GM20000 (cell line): ENCODE measurements at regions not wholly inside any gene's neighbourhood (a gene's known extent, or its start where the extent isn't known, plus 50 kb on each side); places are given as distances from the start of the nearest gene placed in this dataset.

Experiments used
- DNase-seq: peaks from one replicate; pipeline ENCODE4 v3.0.0; 2012; ENCODE audit warnings: low spot score
- TF ChIP-seq, protein P1 (sequence below): IDR thresholded peaks from 2 replicates; pipeline ENCODE4 v1.5.1; 2012; ENCODE audit warnings: mild to moderate bottlenecking, control low read depth; ENCODE audit errors: extremely low read depth, missing control alignments

DNA sequence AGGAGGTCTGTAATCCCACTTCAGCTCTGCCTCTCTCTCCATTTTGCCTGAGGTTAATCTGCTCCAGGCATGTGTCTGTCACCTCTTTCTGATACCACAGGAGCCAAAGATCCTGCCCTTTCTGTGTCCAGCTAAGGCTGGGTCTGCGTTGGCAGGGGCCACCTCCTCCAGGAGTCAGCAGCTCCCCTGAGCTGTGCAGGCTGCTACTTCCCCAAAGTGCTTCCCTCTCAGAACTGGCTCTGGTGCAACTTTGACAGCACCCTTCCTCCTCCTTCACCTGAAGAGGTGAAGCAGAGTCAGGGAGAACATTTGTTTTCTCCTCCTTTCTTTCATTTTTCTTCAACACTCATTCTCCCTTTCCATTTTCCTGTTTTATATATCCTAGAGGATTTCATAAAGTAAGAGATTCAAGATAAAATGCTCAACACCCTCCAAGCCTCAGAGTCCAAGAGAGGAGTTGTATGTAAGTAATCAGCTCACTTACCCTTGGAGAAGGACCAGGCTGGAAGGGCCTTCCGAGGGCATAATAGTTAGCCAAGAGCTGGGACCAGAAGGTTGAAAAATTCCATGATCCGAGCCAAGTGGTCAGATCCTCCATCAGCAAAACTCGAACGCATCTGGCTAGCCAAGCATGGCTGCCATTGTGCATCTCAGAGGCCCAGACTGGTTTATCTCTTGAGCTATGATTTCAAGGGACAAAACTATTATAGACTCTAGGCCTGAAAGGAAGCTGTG, 257.3 kb downstream of the PTEN start:
- TF ChIP-seq, protein P1, sequence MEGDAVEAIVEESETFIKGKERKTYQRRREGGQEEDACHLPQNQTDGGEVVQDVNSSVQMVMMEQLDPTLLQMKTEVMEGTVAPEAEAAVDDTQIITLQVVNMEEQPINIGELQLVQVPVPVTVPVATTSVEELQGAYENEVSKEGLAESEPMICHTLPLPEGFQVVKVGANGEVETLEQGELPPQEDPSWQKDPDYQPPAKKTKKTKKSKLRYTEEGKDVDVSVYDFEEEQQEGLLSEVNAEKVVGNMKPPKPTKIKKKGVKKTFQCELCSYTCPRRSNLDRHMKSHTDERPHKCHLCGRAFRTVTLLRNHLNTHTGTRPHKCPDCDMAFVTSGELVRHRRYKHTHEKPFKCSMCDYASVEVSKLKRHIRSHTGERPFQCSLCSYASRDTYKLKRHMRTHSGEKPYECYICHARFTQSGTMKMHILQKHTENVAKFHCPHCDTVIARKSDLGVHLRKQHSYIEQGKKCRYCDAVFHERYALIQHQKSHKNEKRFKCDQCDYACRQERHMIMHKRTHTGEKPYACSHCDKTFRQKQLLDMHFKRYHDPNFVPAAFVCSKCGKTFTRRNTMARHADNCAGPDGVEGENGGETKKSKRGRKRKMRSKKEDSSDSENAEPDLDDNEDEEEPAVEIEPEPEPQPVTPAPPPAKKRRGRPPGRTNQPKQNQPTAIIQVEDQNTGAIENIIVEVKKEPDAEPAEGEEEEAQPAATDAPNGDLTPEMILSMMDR, result no peak
- no peak for DNase-seq

DNA sequence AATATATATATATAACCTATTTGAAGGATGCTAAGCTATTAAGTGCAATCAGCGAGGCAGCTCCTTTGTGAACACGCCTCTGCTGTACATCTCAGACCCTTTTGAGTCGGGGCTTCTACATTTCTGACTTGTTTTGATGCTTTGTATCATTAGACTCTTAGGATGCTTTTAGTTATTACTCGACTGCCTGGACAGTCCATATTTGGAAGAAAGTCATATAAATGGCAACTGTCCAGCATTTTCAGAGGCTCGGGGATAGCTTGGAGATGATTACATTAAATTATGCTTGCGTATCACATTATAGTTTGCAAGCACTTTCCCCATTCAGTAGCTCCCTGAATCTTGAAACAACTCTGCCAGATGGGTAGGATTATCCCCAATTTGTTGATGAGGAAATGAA, 257.9 kb downstream of the PTEN start:
- TF ChIP-seq, protein P1, result no peak
- DNase-seq, result no peak

DNA sequence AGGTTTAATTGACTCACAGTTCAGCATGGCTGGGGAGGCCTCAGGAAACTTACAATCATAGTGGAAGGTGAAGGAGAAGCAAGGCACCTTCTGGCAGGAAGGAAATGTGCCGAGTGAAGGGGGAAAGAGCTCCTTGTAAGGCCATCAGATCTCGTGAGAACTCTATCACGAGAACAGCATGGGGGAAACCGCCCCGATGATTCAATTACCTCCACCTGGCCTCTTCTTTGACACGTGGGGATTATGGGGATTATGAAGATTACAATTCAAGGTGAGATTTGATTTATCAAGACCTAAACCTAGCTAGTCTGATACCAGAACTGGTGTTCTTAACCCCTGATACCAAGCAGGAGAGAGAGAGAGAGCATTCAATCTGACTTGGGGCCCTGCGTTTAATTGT, 258.7 kb downstream of the PTEN start:
- DNase-seq, result no peak
- TF ChIP-seq, protein P1, result no peak

DNA sequence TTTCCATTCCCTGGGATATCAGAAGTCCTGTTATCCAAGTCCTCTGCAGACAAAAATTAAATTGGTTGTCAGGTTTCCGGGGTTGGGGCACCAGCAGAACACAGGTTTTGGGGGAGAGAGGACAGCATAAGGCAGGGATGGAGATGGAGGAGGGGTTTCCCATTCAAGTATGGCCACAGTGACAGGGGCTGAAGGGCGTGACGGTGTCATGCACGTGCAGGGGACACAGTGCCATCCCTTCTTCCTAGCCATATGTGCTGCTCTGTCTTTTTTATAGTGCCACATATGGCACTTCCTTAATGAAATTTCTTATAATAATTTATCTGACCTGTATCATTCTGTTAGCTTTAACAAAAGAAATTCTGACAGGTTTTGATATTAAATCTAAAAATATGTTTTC, 259.2 kb downstream of the PTEN start:
- TF ChIP-seq, protein P1, result no peak
- no peak for DNase-seq

DNA sequence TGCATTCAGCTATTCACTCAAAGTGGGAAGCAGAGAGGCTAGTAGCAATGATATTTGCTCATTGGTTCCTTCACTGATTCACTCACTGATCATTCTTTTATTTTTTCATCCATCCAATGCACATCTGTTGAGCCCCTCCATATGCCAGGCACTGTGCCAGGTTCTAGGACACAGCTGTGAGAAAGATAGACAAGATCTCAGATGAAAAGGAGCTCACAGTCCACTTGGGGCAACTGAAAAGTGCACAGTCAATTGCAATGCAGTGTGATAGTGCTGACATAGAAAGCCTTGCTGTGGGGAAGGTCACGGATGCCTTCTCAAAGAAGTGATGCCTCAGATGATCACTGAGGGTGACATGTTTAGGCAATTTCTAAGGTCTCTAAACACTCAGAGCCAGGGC, 262.3 kb downstream of the PTEN start:
- TF ChIP-seq, protein P1, result no peak
- DNase-seq, result no peak

DNA sequence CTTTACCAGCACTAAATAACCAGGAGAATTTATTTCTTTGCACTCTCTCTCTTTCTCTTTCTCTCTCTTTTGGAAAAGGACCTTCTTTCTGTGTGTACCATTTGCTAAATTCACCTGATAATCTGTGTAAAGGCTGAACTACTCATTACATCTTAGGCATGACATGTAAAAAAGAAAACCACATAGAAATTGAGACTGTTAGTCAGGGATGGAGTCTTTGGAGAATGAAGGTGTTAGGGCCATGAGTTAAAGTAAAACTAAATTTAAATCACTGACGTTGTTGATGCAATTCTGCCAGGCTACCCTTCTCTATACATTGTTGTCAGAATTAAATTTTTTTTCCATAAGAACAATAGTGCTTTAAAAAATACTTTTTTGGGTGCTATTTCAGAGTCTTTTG, 263.3 kb downstream of the PTEN start:
- TF ChIP-seq, protein P1, result no peak
- DNase-seq, result no peak

DNA sequence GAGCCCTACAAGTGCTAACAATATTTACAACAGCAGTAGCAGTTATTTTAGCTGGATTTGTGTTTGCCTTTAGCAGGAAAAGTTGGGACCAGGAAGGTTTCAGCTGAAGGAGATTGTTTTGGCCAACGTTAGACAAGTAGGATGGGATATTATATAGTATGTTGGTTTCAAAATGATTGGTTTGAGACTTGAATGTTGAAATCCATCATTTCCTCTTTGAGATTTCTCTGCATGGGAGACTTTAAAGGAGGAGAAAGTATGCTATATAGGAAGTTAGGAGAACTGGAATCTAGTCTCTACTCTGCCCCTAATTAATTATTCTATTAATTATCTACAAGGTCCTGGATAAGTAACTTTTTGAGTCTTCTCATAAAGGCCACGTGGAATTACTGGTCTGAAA, 263.8 kb downstream of the PTEN start:
- no peak for DNase-seq
- TF ChIP-seq, protein P1, result no peak
